Skeletal muscle satellite cell (primary cell): ENCODE measurements at regions not wholly inside any gene's neighbourhood (a gene's known extent, or its start where the extent isn't known, plus 50 kb on each side); places are given as distances from the start of the nearest gene placed in this dataset.

Experiments used
- H3K27me3 ChIP-seq: 2 replicates; pipeline ENCODE4 v1.7.0; 2013; ENCODE audit warnings: low read length; ENCODE audit not compliant: control insufficient read depth, insufficient read depth
- H3K36me3 ChIP-seq: 2 replicates; pipeline ENCODE4 v1.7.0; 2013; ENCODE audit warnings: mild to moderate bottlenecking, control low read depth, low read length; ENCODE audit not compliant: insufficient read depth
- H3K4me1 ChIP-seq: 2 replicates; pipeline ENCODE4 v1.7.0; 2013; ENCODE audit warnings: low read length; ENCODE audit not compliant: control insufficient read depth, insufficient read depth
- H3K4me2 ChIP-seq: 2 replicates; pipeline ENCODE4 v1.7.0; 2013; ENCODE audit warnings: mild to moderate bottlenecking, low read length
- H3K4me3 ChIP-seq: 2 replicates; pipeline ENCODE4 v1.7.0; 2013; ENCODE audit warnings: low read length
- H3K9ac ChIP-seq: 2 replicates; pipeline ENCODE4 v1.7.0; 2013; ENCODE audit warnings: mild to moderate bottlenecking, low read depth, low read length, moderate library complexity
- H3K9me3 ChIP-seq: replicated peaks from 2 replicates; pipeline ENCODE4 v1.7.0; 2013; ENCODE audit warnings: mild to moderate bottlenecking, control low read depth, low read length

- H3K9ac ChIP-seq = no peak overlapping the region
- H3K27me3 ChIP-seq = no peaks in the 10 kb centered on the region
- no peaks in the 10 kb centered on the region for H3K36me3 ChIP-seq
- no peak overlapping the region for H3K4me2 ChIP-seq
- H3K9me3 ChIP-seq = peaks cover 18% of the 10 kb centered on the region
- H3K4me1 ChIP-seq = no peaks in the 10 kb centered on the region
- no peak overlapping the region for H3K4me3 ChIP-seq
Measured at GRCh38 chr13:111597191-111597611, 276.8 kb downstream of the TEX29 start.

GRCh38 chr13:111597618-111598017, 277.2 kb downstream of the TEX29 start:
- no peak overlapping the region for H3K9ac ChIP-seq

GRCh38 chr13:111598747-111599146, 278.3 kb downstream of the TEX29 start:
- Histone ChIP-seq H3K27me3 (no peaks in the 10 kb centered on the region), H3K4me2 (no peak overlapping the region), H3K4me1 (no peaks in the 10 kb centered on the region), H3K9ac (no peak overlapping the region), H3K9me3 (peaks cover 24% of the 10 kb centered on the region), H3K36me3 (no peaks in the 10 kb centered on the region), H3K4me3 (no peak overlapping the region)

More at GRCh38 chr13:111597618-111598017, 277.2 kb downstream of the TEX29 start:
- Histone ChIP-seq H3K4me3 (no peak overlapping the region), H3K36me3 (no peaks in the 10 kb centered on the region), H3K4me2 (no peak overlapping the region), H3K27me3 (no peaks in the 10 kb centered on the region), H3K9me3 (peaks cover 20% of the 10 kb centered on the region), H3K4me1 (no peaks in the 10 kb centered on the region)

DNA sequence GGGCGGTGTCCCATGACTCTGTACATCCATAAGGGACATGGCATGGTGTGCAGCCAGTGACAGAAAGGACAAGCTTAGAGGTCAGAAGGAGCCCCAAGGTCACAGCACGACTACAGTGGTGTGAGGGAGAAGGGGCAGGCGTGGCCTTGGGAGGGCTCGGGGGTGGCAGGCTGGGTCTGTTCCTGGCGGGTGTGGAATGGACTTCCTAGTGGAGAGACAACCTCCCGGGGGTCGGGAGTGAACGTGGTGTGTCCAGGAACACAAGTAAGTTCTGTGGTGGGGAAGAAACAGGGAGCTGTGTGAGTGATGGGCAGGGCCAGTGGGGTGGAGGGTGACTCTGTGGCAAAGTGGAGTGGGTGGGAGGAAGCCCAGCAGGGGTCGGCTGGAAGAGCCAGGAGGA, 279.3 kb downstream of the TEX29 start:
- H3K27me3 ChIP-seq = no peaks in the 10 kb centered on the region
- H3K9me3 ChIP-seq = peaks cover 19% of the 10 kb centered on the region
- no peaks in the 10 kb centered on the region for H3K4me1 ChIP-seq
- no peaks in the 10 kb centered on the region for H3K36me3 ChIP-seq
- H3K4me3 ChIP-seq = no peak overlapping the region
- H3K4me2 ChIP-seq = no peak overlapping the region
- H3K9ac ChIP-seq = no peak overlapping the region

- Histone ChIP-seq H3K4me3 (no peak overlapping the region), H3K9me3 (peaks cover 16% of the 10 kb centered on the region), H3K9ac (no peak overlapping the region), H3K36me3 (no peaks in the 10 kb centered on the region), H3K27me3 (no peaks in the 10 kb centered on the region), H3K4me1 (no peaks in the 10 kb centered on the region), H3K4me2 (no peak overlapping the region)
Measured at GRCh38 chr13:111602874-111603273, 282.4 kb downstream of the TEX29 start.

- H3K27me3 ChIP-seq = no peaks in the 10 kb centered on the region
- no peaks in the 10 kb centered on the region for H3K4me1 ChIP-seq
- H3K4me2 ChIP-seq = no peak overlapping the region
- no peak overlapping the region for H3K4me3 ChIP-seq
- no peak overlapping the region for H3K9ac ChIP-seq
- no peaks in the 10 kb centered on the region for H3K36me3 ChIP-seq
- peaks cover 9% of the 10 kb centered on the region for H3K9me3 ChIP-seq
Measured at GRCh38 chr13:111604097-111604496, 283.7 kb downstream of the TEX29 start.

- H3K9me3 ChIP-seq = peaks cover 3% of the 10 kb centered on the region
- no peaks in the 10 kb centered on the region for H3K4me1 ChIP-seq
- no peak overlapping the region for H3K9ac ChIP-seq
- no peak overlapping the region for H3K4me3 ChIP-seq
- no peaks in the 10 kb centered on the region for H3K36me3 ChIP-seq
- H3K4me2 ChIP-seq = no peak overlapping the region
- H3K27me3 ChIP-seq = no peaks in the 10 kb centered on the region
Measured at GRCh38 chr13:111608556-111608955, 288.1 kb downstream of the TEX29 start.

- no peak overlapping the region for H3K9ac ChIP-seq
- H3K9me3 ChIP-seq = peaks cover 3% of the 10 kb centered on the region
Measured at GRCh38 chr13:111609631-111610030, 289.2 kb downstream of the TEX29 start.

DNA sequence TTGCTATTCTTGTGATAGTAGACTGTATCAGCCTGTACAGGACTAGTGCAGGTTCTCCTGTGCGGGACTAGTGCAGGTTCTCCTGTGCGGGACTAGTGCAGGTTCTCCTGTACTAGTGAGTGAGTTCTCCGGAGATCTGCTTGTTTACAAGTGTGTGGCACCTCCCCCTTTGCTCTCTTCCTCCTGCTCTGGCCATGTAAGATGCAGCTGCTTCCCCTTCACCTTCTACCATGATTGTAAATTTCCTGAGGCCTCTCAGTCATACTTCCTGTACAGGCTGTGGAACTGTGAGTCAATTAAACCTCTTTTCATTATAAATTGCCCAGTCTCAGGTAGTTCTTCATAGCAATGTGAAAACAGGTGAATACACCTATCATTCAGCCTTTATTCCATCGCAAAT, 289.6 kb downstream of the TEX29 start:
- H3K36me3 ChIP-seq = no peaks in the 10 kb centered on the region
- H3K9me3 ChIP-seq = peaks cover 3% of the 10 kb centered on the region
- H3K9ac ChIP-seq = no peak overlapping the region
- no peak overlapping the region for H3K4me3 ChIP-seq
- H3K4me2 ChIP-seq = no peak overlapping the region
- H3K4me1 ChIP-seq = no peaks in the 10 kb centered on the region
- no peaks in the 10 kb centered on the region for H3K27me3 ChIP-seq

More at GRCh38 chr13:111609631-111610030, 289.2 kb downstream of the TEX29 start:
- Histone ChIP-seq H3K27me3 (no peaks in the 10 kb centered on the region), H3K4me2 (no peak overlapping the region), H3K36me3 (no peaks in the 10 kb centered on the region), H3K4me3 (no peak overlapping the region), H3K4me1 (no peaks in the 10 kb centered on the region)

- H3K4me3 ChIP-seq = no peak overlapping the region
- H3K27me3 ChIP-seq = no peaks in the 10 kb centered on the region
- no peak overlapping the region for H3K4me2 ChIP-seq
- H3K4me1 ChIP-seq = no peaks in the 10 kb centered on the region
- H3K9ac ChIP-seq = no peak overlapping the region
- H3K9me3 ChIP-seq = peaks cover 3% of the 10 kb centered on the region
- no peaks in the 10 kb centered on the region for H3K36me3 ChIP-seq
Measured at GRCh38 chr13:111610879-111611278, 290.4 kb downstream of the TEX29 start.

DNA sequence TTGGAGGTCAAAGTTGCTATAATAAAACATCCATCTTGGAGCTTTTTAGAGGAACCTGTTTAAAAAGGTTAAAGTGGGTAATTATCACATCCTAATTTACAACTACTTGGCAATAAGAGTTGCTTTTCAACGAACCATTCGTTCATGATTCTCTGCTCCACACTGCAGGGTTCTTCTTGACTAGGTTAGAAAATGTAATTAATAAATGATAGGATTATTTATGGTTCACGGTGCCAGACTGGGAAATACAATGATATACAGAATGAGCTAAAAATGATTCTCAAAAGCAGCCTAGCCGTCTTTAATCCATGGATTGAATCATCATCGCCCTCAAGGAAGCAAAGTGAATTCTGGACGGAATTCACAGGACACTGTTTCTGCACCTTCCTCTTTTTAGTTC, 291.2 kb downstream of the TEX29 start:
- no peaks in the 10 kb centered on the region for H3K36me3 ChIP-seq
- no peaks in the 10 kb centered on the region for H3K4me1 ChIP-seq
- no peaks in the 10 kb centered on the region for H3K27me3 ChIP-seq
- H3K4me2 ChIP-seq = no peak overlapping the region
- no peak overlapping the region for H3K9ac ChIP-seq
- H3K4me3 ChIP-seq = no peak overlapping the region
- peaks cover 3% of the 10 kb centered on the region for H3K9me3 ChIP-seq

GRCh38 chr13:111612886-111613285, 292.4 kb downstream of the TEX29 start:
- Histone ChIP-seq H3K36me3 (no peaks in the 10 kb centered on the region), H3K4me3 (no peak overlapping the region), H3K9me3 (peaks cover 3% of the 10 kb centered on the region), H3K9ac (no peak overlapping the region), H3K4me1 (no peaks in the 10 kb centered on the region), H3K27me3 (no peaks in the 10 kb centered on the region), H3K4me2 (no peak overlapping the region)
